OCI-LY3 (cell line): ENCODE measurements at regions not wholly inside any gene's neighbourhood (a gene's known extent, or its start where the extent isn't known, plus 50 kb on each side); places are given as distances from the start of the nearest gene placed in this dataset.

Source experiments
- EZH2phosphoT487 ChIP-seq: fragments of 200-600 bp; shearing (Covaris generic); IDR thresholded peaks from 2 replicates; pipeline ENCODE4 v1.6.1; 2018; ENCODE audit warnings: antibody characterized with exemption, mixed run types, low read depth
- TF ChIP-seq, protein P1 (sequence below): fragments of 200-600, 300-600 bp; sonication (generic); IDR thresholded peaks from 2 replicates; pipeline ENCODE4 v1.5.1; 2014; ENCODE audit warnings: antibody characterized with exemption, low read length, low read depth

DNA sequence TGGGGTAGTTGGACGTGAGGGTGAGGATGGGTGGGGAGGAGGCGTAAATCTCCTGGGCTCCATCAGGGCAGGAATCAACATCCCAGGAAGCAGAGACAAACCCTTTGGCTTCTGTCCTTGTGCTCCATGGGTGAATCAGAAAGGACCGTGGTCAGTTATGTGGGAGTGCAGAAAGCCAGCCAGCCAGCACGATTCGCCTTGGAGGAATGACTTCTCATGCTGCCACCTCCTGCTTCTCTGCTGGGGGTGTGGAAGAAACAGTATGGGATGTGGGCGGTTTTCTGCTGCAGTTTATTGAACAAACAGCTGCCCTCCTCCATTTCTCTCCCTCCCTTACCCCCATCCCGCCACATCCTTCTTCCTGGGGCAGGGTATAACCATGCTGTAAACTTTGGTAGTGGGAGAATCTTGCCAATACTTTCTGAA lies 214.5 kb downstream of the SOX4 start:
- TF ChIP-seq, protein P1, sequence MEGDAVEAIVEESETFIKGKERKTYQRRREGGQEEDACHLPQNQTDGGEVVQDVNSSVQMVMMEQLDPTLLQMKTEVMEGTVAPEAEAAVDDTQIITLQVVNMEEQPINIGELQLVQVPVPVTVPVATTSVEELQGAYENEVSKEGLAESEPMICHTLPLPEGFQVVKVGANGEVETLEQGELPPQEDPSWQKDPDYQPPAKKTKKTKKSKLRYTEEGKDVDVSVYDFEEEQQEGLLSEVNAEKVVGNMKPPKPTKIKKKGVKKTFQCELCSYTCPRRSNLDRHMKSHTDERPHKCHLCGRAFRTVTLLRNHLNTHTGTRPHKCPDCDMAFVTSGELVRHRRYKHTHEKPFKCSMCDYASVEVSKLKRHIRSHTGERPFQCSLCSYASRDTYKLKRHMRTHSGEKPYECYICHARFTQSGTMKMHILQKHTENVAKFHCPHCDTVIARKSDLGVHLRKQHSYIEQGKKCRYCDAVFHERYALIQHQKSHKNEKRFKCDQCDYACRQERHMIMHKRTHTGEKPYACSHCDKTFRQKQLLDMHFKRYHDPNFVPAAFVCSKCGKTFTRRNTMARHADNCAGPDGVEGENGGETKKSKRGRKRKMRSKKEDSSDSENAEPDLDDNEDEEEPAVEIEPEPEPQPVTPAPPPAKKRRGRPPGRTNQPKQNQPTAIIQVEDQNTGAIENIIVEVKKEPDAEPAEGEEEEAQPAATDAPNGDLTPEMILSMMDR = no peak
- no peak for TF ChIP-seq EZH2phosphoT487
